HG03354 (cell line): ENCODE measurements at regions not wholly inside any gene's neighbourhood (a gene's known extent, or its start where the extent isn't known, plus 50 kb on each side); places are given as distances from the start of the nearest gene placed in this dataset.
"Not testable (repeated sequence)": the region's sequence is repeated elsewhere in the genome, so short reads cannot be mapped to it uniquely, and the experiment has no call there.

Experiments used
- ATAC-seq: cut with Tn5 transposase; IDR thresholded peaks from one replicate; pipeline ENCODE4 v1.9.1; 2021; ENCODE audit warnings: mild to moderate bottlenecking; ENCODE audit not compliant: unreplicated experiment, poor library complexity, severe bottlenecking

- no peak for ATAC-seq
Observed at GRCh38 chr2:195270466-195271039, 386.5 kb upstream of the SLC39A10 start.

- ATAC-seq: no peak
Observed at GRCh38 chr2:195269220-195269619, 387.8 kb upstream of the SLC39A10 start.

- ATAC-seq: no peak
Observed at GRCh38 chr2:195257979-195258378, 399.0 kb upstream of the SLC39A10 start.

GRCh38 chr2:195252018-195252417, 405.0 kb upstream of the SLC39A10 start:
- no peak for ATAC-seq

- no peak for ATAC-seq
Observed at GRCh38 chr2:195251214-195251613, 405.8 kb upstream of the SLC39A10 start.

GRCh38 chr2:195238826-195239225, 418.2 kb upstream of the SLC39A10 start:
- no peak for ATAC-seq

GRCh38 chr2:195238379-195238778, 418.6 kb upstream of the SLC39A10 start:
- no peak for ATAC-seq

- not testable (repeated sequence) for ATAC-seq
Observed at GRCh38 chr2:195228547-195228946, 428.5 kb upstream of the SLC39A10 start.

- no peak for ATAC-seq
Observed at GRCh38 chr2:195214072-195214471, 443.0 kb upstream of the SLC39A10 start.

GRCh38 chr2:195212586-195212985, 444.4 kb upstream of the SLC39A10 start:
- no peak for ATAC-seq

- ATAC-seq: peak; percentile 62
Observed at GRCh38 chr2:195202163-195202845, 454.7 kb upstream of the SLC39A10 start.

GRCh38 chr2:195199864-195200263, 457.2 kb upstream of the SLC39A10 start:
- no peak for ATAC-seq

- no peak for ATAC-seq
Observed at GRCh38 chr2:195181059-195181705, 475.8 kb upstream of the SLC39A10 start.

- ATAC-seq: no peak
Observed at GRCh38 chr2:195168369-195168768, 488.7 kb upstream of the SLC39A10 start.

- ATAC-seq: no peak
Observed at GRCh38 chr2:195164930-195165329, 492.1 kb upstream of the SLC39A10 start.

- ATAC-seq: no peak
Observed at GRCh38 chr2:195162918-195163317, 494.1 kb upstream of the SLC39A10 start.

GRCh38 chr2:195162194-195162593, 494.8 kb upstream of the SLC39A10 start:
- ATAC-seq: no peak

- no peak for ATAC-seq
Observed at GRCh38 chr2:195160963-195161362, 496.1 kb upstream of the SLC39A10 start.

- no peak for ATAC-seq
Observed at GRCh38 chr2:195151711-195152110, 505.3 kb upstream of the SLC39A10 start.

- ATAC-seq: no peak
Observed at GRCh38 chr2:195150819-195151218, 506.2 kb upstream of the SLC39A10 start.

- ATAC-seq: no peak
Observed at GRCh38 chr2:195148004-195148403, 509.0 kb upstream of the SLC39A10 start.
